HEK293 (cell line): ENCODE measurements at regions not wholly inside any gene's neighbourhood (a gene's known extent, or its start where the extent isn't known, plus 50 kb on each side); places are given as distances from the start of the nearest gene placed in this dataset.

Experiments used
- FEZF1 ChIP-seq: fragments of 450-650 bp; formaldehyde crosslinking; IDR thresholded peaks from 2 replicates; pipeline ENCODE4 v1.5.1; 2016; ENCODE audit warnings: missing biosample characterization, missing genetic modification characterization
- PRDM1 ChIP-seq: fragments of 450-650 bp; formaldehyde crosslinking; IDR thresholded peaks from 2 replicates; pipeline ENCODE4; 2016; ENCODE audit warnings: missing biosample characterization, missing genetic modification characterization
- ZNF157 ChIP-seq: fragments of 450-650 bp; formaldehyde crosslinking; IDR thresholded peaks from 2 replicates; pipeline ENCODE4 v1.5.1; 2016; ENCODE audit warnings: missing biosample characterization, missing genetic modification characterization
- ZNF175 ChIP-seq: fragments of 450-650 bp; formaldehyde crosslinking; IDR thresholded peaks from 2 replicates; pipeline ENCODE4 v1.5.1; 2016; ENCODE audit warnings: missing biosample characterization, missing genetic modification characterization
- TF ChIP-seq, protein P1 (sequence below): fragments of 450-650 bp; formaldehyde crosslinking; IDR thresholded peaks from 2 replicates; pipeline ENCODE4 v1.5.1; 2017; ENCODE audit warnings: missing biosample characterization, missing genetic modification characterization
- TF ChIP-seq, protein P2 (sequence below): fragments of 450-650 bp; formaldehyde crosslinking; IDR thresholded peaks from 2 replicates; pipeline ENCODE4 v1.5.1; 2016; ENCODE audit warnings: missing biosample characterization, missing genetic modification characterization

GRCh38 chrX:101986586-101986985 is 54.8 kb upstream of the ZMAT1 start (continued):
- TF ChIP-seq PRDM1 (tag by site-specific recombination) = no peak
- TF ChIP-seq, protein P1, sequence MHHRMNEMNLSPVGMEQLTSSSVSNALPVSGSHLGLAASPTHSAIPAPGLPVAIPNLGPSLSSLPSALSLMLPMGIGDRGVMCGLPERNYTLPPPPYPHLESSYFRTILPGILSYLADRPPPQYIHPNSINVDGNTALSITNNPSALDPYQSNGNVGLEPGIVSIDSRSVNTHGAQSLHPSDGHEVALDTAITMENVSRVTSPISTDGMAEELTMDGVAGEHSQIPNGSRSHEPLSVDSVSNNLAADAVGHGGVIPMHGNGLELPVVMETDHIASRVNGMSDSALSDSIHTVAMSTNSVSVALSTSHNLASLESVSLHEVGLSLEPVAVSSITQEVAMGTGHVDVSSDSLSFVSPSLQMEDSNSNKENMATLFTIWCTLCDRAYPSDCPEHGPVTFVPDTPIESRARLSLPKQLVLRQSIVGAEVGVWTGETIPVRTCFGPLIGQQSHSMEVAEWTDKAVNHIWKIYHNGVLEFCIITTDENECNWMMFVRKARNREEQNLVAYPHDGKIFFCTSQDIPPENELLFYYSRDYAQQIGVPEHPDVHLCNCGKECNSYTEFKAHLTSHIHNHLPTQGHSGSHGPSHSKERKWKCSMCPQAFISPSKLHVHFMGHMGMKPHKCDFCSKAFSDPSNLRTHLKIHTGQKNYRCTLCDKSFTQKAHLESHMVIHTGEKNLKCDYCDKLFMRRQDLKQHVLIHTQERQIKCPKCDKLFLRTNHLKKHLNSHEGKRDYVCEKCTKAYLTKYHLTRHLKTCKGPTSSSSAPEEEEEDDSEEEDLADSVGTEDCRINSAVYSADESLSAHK (tag by site-specific recombination) = no peak
- no peak for TF ChIP-seq ZNF157 (tag by site-specific recombination)
- TF ChIP-seq ZNF175 (tag by site-specific recombination) = no peak
- TF ChIP-seq, protein P2, sequence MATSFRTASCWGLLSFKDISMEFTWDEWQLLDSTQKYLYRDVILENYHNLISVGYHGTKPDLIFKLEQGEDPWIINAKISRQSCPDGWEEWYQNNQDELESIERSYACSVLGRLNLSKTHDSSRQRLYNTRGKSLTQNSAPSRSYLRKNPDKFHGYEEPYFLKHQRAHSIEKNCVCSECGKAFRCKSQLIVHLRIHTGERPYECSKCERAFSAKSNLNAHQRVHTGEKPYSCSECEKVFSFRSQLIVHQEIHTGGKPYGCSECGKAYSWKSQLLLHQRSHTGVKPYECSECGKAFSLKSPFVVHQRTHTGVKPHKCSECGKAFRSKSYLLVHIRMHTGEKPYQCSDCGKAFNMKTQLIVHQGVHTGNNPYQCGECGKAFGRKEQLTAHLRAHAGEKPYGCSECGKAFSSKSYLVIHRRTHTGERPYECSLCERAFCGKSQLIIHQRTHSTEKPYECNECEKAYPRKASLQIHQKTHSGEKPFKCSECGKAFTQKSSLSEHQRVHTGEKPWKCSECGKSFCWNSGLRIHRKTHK (tag by site-specific recombination) = no peak
- no peak for TF ChIP-seq FEZF1 (tag by site-specific recombination)
